Small intestine (tissue), 7 donors: ENCODE measurements at regions not wholly inside any gene's neighbourhood (a gene's known extent, or its start where the extent isn't known, plus 50 kb on each side); places are given as distances from the start of the nearest gene placed in this dataset.

Experiments used
- DNase-seq, 2 donors: peaks; one replicate each; pipeline versions ENCODE4 v3.0.0 to v3.0.0-alpha.2; 2013
- FAIRE-seq: peaks from 2 replicates; lab custom pipeline; 2012; peaks lifted over from hg19 to GRCh38; lab: Jason Lieb, UNC
- H3K27ac ChIP-seq, 3 donors: one replicate each; pipeline ENCODE4 v1.5.1; 2013; ENCODE audit warnings: low read length in 2 of 3, mild to moderate bottlenecking in 2 of 3, control low read depth in 1 of 3, inconsistent platforms in 1 of 3, low read depth in 1 of 3, moderate library complexity in 1 of 3
- H3K27me3 ChIP-seq, 3 donors: one replicate each; pipeline ENCODE4 v1.6.1; 2013; ENCODE audit warnings: low read length in 3 of 3, inconsistent platforms in 1 of 3; ENCODE audit not compliant: control insufficient read depth in 3 of 3, insufficient read depth in 3 of 3
- H3K36me3 ChIP-seq, 3 donors: one replicate each; pipeline ENCODE4 v1.6.1; 2013; ENCODE audit warnings: low read length in 3 of 3, inconsistent platforms in 1 of 3, low read depth in 1 of 3, mild to moderate bottlenecking in 1 of 3, moderate library complexity in 1 of 3; ENCODE audit not compliant: control insufficient read depth in 3 of 3, insufficient read depth in 2 of 3
- H3K4me1 ChIP-seq, 3 donors: one replicate each; pipeline ENCODE4 v1.6.1; 2013; ENCODE audit warnings: low read length in 2 of 3, inconsistent platforms in 1 of 3, low read depth in 1 of 3, mild to moderate bottlenecking in 1 of 3, moderate library complexity in 1 of 3; ENCODE audit not compliant: control insufficient read depth in 3 of 3, insufficient read depth in 2 of 3
- H3K4me3 ChIP-seq, 3 donors: one replicate each; pipeline ENCODE4 v1.5.1; 2013; ENCODE audit warnings: low read length in 3 of 3, control low read depth in 1 of 3, inconsistent platforms in 1 of 3, low read depth in 1 of 3, mild to moderate bottlenecking in 1 of 3, moderate library complexity in 1 of 3
- H3K9me3 ChIP-seq, 2 donors: one replicate each; pipeline ENCODE4 v1.6.1; 2013; ENCODE audit warnings: low read depth in 1 of 2, low read length in 1 of 2; ENCODE audit not compliant: control insufficient read depth in 2 of 2, insufficient read depth in 1 of 2
- WGBS, 3 donors: extraction: QIAGEN DNeasy Blood & Tissue Kit; methylation state at CpG; one replicate each; pipeline ENCODE4 v1.1.7; 2013; 5-methylcytosine and 5-hydroxymethylcytosine counted together
- donor health status: healthy with polysubstance abuse.
- donor health status: control.
- donor health status: control.
- donor health status: Bipolar disorder and iron deficiency.
- donor health status: healthy.

DNA sequence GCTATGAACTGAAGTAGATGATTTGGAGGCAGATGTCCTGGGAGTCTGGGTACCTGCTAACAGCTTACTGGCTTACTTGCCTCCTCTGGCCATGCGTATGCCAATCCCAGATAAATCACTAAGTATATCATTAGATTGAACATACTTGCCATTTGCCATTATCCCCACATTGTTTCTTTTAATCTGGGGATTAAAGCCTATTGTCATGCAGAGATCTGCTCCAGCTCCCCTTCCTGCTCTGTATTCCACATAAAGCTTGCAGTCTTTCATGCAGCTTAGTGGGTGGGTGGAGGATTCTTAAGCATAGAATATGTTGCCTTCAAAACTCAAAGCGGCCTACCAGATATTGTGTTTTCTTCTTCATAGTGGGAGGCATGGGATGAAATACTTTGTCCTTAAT, 311.8 kb upstream of the MMADHC start:
- no peak for FAIRE-seq
- H3K36me3 ChIP-seq = no peaks in the 10 kb centered on the region
- DNase-seq = no peak
- no peak overlapping the region for H3K4me3 ChIP-seq
- no peaks in the 10 kb centered on the region for H3K27me3 ChIP-seq
- H3K27ac ChIP-seq = no peak overlapping the region
- no peaks in the 10 kb centered on the region for H3K9me3 ChIP-seq
- 94 to 95% (median 95%) methylated on average over 2 of the region's 2 CpGs for WGBS, 3 donors
- H3K4me1 ChIP-seq = no peaks in the 10 kb centered on the region

GRCh38 chr2:149894760-149895159, 307.2 kb upstream of the MMADHC start:
- Histone ChIP-seq H3K4me1 (no peaks in the 10 kb centered on the region), H3K27ac (no peak overlapping the region), H3K4me3 (no peak overlapping the region), H3K9me3 (no peaks in the 10 kb centered on the region), H3K36me3 (no peaks in the 10 kb centered on the region), H3K27me3 (no peaks in the 10 kb centered on the region)
- no peak for DNase-seq
- no peak for FAIRE-seq
- 71 to 88% (median 75%) methylated on average over 5 of the region's 5 CpGs for WGBS, 3 donors

DNA sequence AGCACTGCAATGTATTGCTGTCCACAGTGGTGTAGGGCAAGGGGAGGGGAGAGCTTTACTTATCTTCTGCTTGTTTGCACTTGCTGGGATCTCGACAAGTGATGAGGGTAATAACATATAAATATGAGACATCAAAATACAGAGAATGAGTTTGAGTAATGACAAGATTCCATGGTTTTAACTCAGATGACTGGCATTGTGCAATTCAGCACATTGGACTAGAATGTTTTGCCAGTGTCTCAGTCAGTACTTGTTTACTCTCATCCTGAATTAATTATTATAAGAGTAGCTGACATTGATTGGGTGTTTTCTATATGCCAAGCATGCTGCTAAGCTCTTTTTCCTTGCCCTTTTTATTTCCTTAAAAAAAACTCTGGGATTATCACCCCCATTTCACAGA, 306.7 kb upstream of the MMADHC start:
- Histone ChIP-seq H3K4me1 (no peaks in the 10 kb centered on the region), H3K27me3 (no peaks in the 10 kb centered on the region), H3K36me3 (no peaks in the 10 kb centered on the region), H3K4me3 (no peak overlapping the region), H3K27ac (no peak overlapping the region), H3K9me3 (no peaks in the 10 kb centered on the region)
- DNase-seq = no peak
- FAIRE-seq = no peak
- WGBS, 3 donors = 32 to 65% (median 58%) methylated on average over 1 of the region's 1 CpG

- Histone ChIP-seq H3K4me3 (no peak overlapping the region), H3K36me3 (no peaks in the 10 kb centered on the region), H3K9me3 (no peaks in the 10 kb centered on the region), H3K27me3 (no peaks in the 10 kb centered on the region), H3K4me1 (no peaks in the 10 kb centered on the region), H3K27ac (no peak overlapping the region)
- DNase-seq (no peak), FAIRE-seq (no peak)
- WGBS, 3 donors = 72 to 82% (median 82%) methylated on average over 1 of the region's 1 CpG
Measured at GRCh38 chr2:149892563-149892962, 305.0 kb upstream of the MMADHC start.

DNA sequence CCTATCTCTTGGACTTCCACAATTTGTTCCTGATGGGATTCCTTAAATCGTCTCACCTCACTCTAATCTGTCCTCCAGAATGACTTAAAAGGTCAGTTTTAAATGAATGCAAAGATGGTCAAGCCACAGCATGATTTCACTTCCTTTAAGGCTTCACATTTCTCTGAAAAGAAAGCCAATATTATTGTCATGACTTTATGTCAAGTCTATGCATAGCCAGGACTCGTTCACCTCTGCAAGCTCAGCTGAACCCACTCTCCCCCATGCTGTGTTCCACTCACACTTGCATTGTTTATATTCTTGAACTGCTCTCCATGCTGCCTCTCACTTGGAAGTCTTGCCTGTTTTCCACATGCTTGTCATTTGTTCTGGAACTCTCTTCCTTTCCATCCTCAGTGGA, 298.4 kb upstream of the MMADHC start:
- Histone ChIP-seq H3K9me3 (no peaks in the 10 kb centered on the region), H3K4me1 (no peaks in the 10 kb centered on the region), H3K4me3 (no peak overlapping the region), H3K36me3 (no peaks in the 10 kb centered on the region), H3K27ac (no peak overlapping the region), H3K27me3 (no peaks in the 10 kb centered on the region)
- FAIRE-seq (no peak), DNase-seq (no peak)
- WGBS, 3 donors = 69 to 77% (median 75%) methylated on average over 2 of the region's 2 CpGs

DNA sequence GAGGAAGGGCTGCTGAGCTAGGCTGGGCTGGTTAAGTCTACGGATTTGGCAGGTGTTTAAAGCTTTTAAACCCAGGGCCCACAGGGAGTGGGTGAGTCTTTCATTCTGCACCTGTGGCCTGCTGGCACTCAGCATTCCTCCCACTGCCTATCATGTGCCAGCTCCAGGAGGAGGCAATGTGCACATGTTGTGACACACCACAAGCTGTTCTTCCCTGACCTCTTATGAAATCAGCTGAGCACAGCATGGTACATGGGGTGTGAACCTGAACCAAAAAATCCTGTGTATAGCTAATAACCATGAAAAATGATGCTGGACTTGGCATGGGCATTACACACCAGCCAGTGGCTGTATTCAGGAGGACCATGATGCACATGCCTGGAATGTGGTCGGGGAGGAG, 297.9 kb upstream of the MMADHC start:
- DNase-seq = peak in 1 of 2 donors; percentile 8
- no peak for FAIRE-seq
- WGBS, 3 donors = 50 to 71% (median 60%) methylated on average over 2 of the region's 2 CpGs

GRCh38 chr2:149884871-149885270, 297.3 kb upstream of the MMADHC start:
- no peaks in the 10 kb centered on the region for H3K9me3 ChIP-seq
- no peaks in the 10 kb centered on the region for H3K4me1 ChIP-seq
- no peak overlapping the region for H3K27ac ChIP-seq
- H3K36me3 ChIP-seq = no peaks in the 10 kb centered on the region
- H3K4me3 ChIP-seq = no peak overlapping the region
- no peaks in the 10 kb centered on the region for H3K27me3 ChIP-seq
- DNase-seq (no peak), FAIRE-seq (no peak)

More for the DNA sequence above, 297.9 kb upstream of the MMADHC start:
- Histone ChIP-seq H3K36me3 (no peaks in the 10 kb centered on the region), H3K9me3 (no peaks in the 10 kb centered on the region), H3K4me1 (no peaks in the 10 kb centered on the region), H3K27ac (no peak overlapping the region), H3K4me3 (no peak overlapping the region), H3K27me3 (no peaks in the 10 kb centered on the region)

- 70 to 80% (median 71%) methylated on average over 1 of the region's 1 CpG for whole genome bisulfite sequencing, 3 donors
- Histone ChIP-seq H3K4me3 (no peak overlapping the region), H3K9me3 (no peaks in the 10 kb centered on the region), H3K27me3 (no peaks in the 10 kb centered on the region), H3K4me1 (no peaks in the 10 kb centered on the region), H3K36me3 (no peaks in the 10 kb centered on the region), H3K27ac (no peak overlapping the region)
- no peak for FAIRE-seq
- no peak for DNase-seq
Measured at GRCh38 chr2:149877913-149878312, 290.3 kb upstream of the MMADHC start.

GRCh38 chr2:149877074-149877473, 289.5 kb upstream of the MMADHC start:
- no peak for FAIRE-seq
- Histone ChIP-seq H3K27me3 (no peaks in the 10 kb centered on the region), H3K27ac (no peak overlapping the region), H3K9me3 (no peaks in the 10 kb centered on the region), H3K36me3 (no peaks in the 10 kb centered on the region), H3K4me3 (no peak overlapping the region), H3K4me1 (no peaks in the 10 kb centered on the region)
- no peak for DNase-seq
- 16 to 37% (median 36%) methylated on average over 3 of the region's 3 CpGs for WGBS, 3 donors
